ENCODE measurements at regions not wholly inside any gene's neighbourhood (a gene's known extent, or its start where the extent isn't known, plus 50 kb on each side); places are given as distances from the start of the nearest gene placed in this dataset.
A peak's percentile ranks its signal among the peaks of the same experiment; 100 is the strongest.

- DNase-seq: peak; percentile 97
These were observed 81.4 kb upstream of the BACE2 start for GRCh38 chr21:41086569-41086968.

- no peak for DNase-seq
These were observed 77.0 kb upstream of the BACE2 start for GRCh38 chr21:41090981-41091380.

- DNase-seq: no peak
These were observed 76.3 kb upstream of the BACE2 start for GRCh38 chr21:41091616-41092015.

- no peak for DNase-seq
These were observed 75.6 kb upstream of the BACE2 start for GRCh38 chr21:41092312-41092711.

DNA sequence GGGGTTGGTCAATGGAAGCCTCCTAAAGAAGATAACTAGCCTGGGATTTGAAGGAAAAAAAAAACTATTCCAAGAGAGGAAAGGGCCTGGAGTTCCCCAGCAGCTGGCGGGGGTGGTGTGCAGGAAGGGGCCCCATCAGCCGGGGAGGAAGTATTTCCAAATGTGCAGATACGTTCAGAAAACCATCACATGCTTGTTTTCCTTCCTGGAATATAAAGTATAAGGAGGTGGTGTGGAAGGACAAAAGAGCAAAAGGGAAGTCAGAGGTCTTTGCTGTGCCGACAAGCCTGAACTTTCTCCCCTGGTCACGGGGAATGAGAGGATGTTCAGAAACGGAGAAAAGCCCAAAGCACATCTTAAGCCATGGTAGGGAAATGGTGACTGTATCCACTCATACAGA is 72.0 kb upstream of the BACE2 start:
- DNase-seq: no peak

DNA sequence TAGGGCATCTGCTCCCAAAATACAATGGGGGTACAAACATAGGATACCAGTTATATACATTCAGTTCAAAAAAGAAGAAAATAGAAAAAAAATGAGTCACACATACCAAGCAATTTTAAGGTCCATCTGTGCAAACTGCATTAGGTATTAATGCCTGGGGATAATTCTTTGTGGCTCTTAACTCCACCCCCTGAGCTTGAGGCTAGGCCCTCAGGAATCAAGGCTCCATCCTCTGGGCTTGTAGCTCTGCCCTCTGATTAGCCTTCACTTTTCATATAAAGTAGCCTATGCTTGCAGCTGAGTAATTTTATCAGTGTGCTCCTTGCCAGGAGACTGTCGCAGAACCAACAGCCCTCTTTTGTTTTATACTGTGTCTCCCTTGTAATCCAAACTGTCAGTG is 69.9 kb upstream of the BACE2 start:
- DNase-seq: no peak

GRCh38 chr21:41098481-41099042 is 69.4 kb upstream of the BACE2 start:
- DNase-seq: no peak

DNA sequence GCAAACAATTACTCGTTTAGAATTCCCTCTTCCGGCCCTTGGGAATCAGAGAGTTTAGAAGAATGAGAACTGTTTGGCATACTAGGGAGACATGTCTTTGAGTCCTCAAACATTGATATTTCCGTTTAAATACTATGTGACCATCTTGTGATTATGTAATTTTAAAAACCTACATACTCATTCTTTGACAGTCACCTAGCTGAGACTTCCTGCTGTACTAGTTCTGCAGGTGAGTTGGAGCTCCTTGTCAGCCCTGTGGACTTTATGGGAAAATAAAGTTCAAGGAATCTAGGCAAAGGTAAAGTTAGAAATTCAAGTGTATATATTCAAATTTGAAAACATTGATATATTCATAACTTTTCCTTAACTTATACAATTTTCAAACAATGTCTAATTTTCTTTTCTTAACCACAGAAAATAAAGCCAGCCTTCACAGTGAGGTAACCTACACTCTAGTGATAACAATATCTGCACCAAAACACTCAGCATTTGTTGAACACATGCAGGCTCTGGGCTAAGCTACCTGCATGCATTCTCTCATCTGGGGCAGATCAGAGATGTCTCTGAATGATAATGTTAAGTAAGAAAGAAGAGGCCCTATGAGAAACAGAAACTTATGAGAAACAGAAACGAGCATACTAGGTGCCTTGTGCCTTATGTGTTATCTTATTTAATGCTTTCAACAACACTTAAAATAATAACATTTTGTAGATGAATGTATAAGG is 67.0 kb upstream of the BACE2 start:
- no peak for DNase-seq

DNA sequence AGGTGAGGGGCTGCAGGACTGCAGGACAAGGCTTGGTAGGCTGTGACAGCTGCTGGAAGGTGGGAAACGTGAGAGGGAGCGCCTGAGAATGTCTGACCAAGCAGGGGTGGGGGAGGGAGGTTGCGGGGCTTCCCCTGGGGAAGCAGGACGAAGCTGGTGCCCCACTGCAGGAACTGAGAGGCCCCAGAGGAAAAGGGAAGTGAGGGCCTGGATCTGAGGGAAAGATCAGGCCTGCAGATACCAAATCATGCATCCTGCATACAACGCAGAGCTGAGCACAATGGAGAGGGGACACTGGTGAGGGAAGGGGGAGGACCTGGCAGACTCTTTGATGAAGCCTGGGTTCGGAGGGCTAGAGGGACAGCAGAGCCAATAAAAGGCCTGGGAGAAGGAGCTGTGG is 65.7 kb upstream of the BACE2 start:
- DNase-seq: no peak

DNA sequence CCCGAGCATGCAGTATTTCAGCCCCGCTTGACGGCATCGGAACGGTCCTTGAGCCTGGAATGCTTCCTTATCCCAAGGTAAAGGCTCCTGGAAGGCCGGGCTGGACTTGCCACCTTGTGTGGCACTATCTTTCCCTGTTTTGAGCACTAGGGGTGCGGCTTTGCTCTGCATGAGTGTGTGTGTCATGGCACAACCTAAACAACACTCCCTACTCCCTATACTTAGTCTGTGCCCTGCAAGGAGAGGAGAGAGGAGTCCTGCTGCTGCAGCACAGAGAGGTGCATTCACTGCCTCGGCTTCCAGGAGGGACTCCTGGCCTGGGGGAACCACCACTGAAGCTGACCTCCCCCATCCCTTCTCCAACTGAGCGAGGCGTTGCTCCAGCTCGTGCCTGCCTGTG is 60.4 kb upstream of the BACE2 start:
- DNase-seq: no peak

DNA sequence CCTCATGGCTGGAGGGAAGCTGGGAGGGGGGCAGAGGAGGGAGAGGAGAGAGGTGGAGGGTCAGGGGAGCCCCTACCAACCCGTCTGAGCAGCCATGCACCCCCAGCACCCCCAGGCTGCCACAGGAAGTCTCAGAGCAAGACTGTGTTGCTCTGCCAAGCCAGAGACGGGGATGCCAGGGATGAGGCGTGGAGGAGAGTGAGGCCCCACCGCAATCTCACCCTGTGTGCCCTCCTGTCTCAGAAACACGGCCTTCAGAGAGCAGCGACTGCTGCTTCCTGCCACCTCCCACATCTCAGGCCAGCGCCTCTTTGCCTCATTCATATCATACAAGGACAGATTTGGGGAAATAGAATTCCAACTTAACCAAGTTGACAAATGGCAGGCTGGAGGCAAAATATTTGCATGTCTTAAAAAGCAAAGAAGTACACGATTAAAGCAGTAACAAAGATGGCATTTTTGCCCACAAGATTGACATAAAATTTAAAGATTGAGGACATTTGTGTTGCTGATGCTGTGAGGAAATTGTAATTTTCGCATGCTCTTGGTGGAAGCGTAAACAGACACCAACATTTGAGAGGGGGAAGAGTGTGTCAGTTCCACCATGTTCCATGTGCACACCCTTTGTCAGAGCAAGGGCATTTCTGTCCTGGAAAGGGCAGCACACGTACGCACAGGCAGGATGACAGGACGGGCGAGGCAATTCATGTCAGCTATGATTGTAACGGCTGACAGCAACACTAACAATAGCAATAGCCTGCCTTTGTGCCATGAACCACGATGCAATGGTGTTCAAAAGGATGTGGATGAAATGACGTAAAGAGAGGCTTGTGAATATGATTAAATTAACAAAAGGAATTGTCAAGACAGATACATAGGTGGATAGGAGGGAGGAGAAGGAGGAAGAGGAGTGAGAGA is 59.0 kb upstream of the BACE2 start:
- no peak for DNase-seq

GRCh38 chr21:41110161-41110560 is 57.8 kb upstream of the BACE2 start:
- DNase-seq: no peak

DNA sequence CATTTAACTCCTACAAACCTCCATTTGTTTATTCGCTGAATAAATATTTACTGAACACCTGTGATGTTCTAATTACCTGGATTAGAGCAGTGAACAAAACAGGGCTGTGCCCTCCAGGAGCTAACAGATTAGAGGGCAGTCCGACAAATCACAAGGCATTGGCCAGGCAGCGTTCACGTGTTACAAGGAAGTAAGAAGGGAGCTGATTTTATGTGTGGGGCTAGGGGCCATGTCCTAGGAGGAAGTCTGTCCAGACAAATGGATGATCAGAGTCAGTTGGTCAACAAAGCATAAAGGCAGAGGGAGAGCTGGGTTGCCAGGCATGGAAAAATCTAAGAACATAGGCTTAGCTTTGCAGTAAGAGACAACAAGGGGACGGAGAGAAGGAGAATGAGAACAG is 57.3 kb upstream of the BACE2 start:
- peak; percentile 50 for DNase-seq

DNA sequence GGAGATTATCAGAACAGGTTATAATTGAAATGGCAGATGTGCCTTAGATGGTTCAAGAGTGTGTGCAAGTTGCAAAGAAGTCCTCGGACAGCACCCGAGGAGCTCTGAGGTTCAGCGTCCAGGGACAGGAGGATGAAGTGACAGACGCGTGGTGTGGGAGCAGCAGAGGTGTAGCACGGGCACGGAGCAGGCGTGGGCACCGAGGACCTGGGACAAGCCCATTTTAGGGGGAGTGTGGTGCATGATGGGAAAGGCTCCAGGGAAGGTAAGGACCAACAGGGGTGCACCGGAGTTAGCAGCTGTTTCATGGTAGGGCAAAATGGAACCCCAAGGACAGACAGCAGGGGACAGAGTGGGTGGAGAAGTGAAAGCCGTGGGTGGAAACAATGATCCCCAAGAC is 56.3 kb upstream of the BACE2 start:
- DNase-seq: no peak

DNA sequence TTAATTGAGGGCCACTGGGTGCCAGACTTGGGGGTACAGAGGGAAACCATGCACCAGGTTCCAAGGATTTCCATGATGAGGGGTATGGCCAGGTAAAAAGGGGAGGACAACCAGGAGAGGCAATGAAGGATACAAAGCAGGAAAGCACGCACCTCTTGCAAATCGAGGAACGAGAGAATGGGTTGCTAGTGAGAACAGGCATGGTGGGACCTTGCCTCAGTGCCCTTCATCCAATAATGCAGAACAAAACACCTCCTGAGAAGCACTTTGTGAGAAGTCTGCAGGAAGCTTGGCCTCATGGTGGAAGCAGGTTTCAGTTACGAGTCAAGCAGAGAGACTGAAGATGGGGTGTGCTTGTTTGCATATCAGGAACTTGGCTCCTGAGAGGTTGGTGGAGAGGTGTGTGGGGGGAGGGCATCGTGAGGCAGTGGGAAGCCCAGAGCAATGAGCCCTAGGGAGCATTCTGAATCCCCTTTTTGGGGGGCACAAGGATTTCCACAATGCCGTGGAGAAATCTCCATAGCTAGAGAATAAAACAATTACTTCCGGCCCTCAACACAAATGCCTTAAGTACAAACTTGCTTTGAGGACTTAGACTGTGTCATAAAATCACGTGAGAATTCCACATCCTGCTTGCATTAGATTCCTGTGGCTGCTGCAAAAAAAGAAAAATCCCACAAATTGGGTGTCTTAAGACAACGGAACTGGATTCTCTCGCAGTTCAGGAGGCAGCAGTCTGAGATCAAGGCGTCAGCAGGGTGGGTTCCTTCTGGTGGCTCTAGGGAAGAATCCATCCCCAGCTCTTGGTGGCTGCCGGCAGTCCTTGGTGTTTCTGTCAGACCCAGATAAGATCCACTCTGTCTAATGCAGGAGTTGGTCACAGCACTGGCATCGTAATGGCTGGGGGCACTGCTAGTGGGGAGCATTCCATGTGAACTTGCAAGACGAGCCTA is 54.9 kb upstream of the BACE2 start:
- DNase-seq: peak; percentile 31

GRCh38 chr21:41115851-41116250 is 52.1 kb upstream of the BACE2 start:
- DNase-seq: peak; percentile 10

Measured in NCI-H69 (cell line).